ENCODE measurements at regions not wholly inside any gene's neighbourhood (a gene's known extent, or its start where the extent isn't known, plus 50 kb on each side); places are given as distances from the start of the nearest gene placed in this dataset.
"Not testable (repeated sequence)": the region's sequence is repeated elsewhere in the genome, so short reads cannot be mapped to it uniquely, and the experiment has no call there.

GRCh38 chr15:21063512-21063911 lies 197.4 kb upstream of the POTEB2 start:
- H3K4me1 ChIP-seq; DNase-seq (ENCODE audit: low spot score in 2 of 2); H3K4me3 ChIP-seq; H3K27me3 ChIP-seq (ENCODE audit: low read depth); in situ Hi-C loops (cut with MboI; ENCODE audit: low sequenced_read_pairs); H3K36me3 ChIP-seq (replicated peaks); H3K9me3 ChIP-seq: not testable (repeated sequence)

GRCh38 chr15:21062619-21063163 lies 196.6 kb upstream of the POTEB2 start:
- DNase-seq (ENCODE audit: low spot score in 2 of 2); H3K9me3 ChIP-seq; H3K36me3 ChIP-seq (replicated peaks); H3K4me1 ChIP-seq; in situ Hi-C loops (cut with MboI; ENCODE audit: low sequenced_read_pairs); H3K4me3 ChIP-seq; H3K27me3 ChIP-seq (ENCODE audit: low read depth): not testable (repeated sequence)

- in situ Hi-C loops (cut with MboI; ENCODE audit: low sequenced_read_pairs); H3K36me3 ChIP-seq (replicated peaks); H3K4me3 ChIP-seq; H3K4me1 ChIP-seq; H3K9me3 ChIP-seq; DNase-seq (ENCODE audit: low spot score in 2 of 2); H3K27me3 ChIP-seq (ENCODE audit: low read depth): not testable (repeated sequence)
Measured at GRCh38 chr15:21051866-21052265, 185.8 kb upstream of the POTEB2 start.

- H3K9me3 ChIP-seq: not testable (repeated sequence)
Measured at GRCh38 chr15:21031703-21032102, 165.6 kb upstream of the POTEB2 start.

GRCh38 chr15:21029001-21029400 lies 162.9 kb upstream of the POTEB2 start:
- H3K4me3 ChIP-seq; H3K27me3 ChIP-seq (ENCODE audit: low read depth); DNase-seq (ENCODE audit: low spot score in 2 of 2); H3K9me3 ChIP-seq; H3K36me3 ChIP-seq (replicated peaks); H3K4me1 ChIP-seq; in situ Hi-C loops (cut with MboI; ENCODE audit: low sequenced_read_pairs): not testable (repeated sequence)

More at GRCh38 chr15:21031703-21032102, 165.6 kb upstream of the POTEB2 start:
- DNase-seq (ENCODE audit: low spot score in 2 of 2); H3K27me3 ChIP-seq (ENCODE audit: low read depth); H3K4me3 ChIP-seq; H3K4me1 ChIP-seq; H3K36me3 ChIP-seq (replicated peaks); in situ Hi-C loops (cut with MboI; ENCODE audit: low sequenced_read_pairs): not testable (repeated sequence)

- H3K36me3 ChIP-seq (replicated peaks); DNase-seq (ENCODE audit: low spot score in 2 of 2); H3K4me1 ChIP-seq; in situ Hi-C loops (cut with MboI; ENCODE audit: low sequenced_read_pairs); H3K4me3 ChIP-seq; H3K27me3 ChIP-seq (ENCODE audit: low read depth); H3K9me3 ChIP-seq: not testable (repeated sequence)
Measured at GRCh38 chr15:21027942-21028341, 161.8 kb upstream of the POTEB2 start.

- DNase-seq (ENCODE audit: low spot score in 2 of 2); in situ Hi-C loops (cut with MboI; ENCODE audit: low sequenced_read_pairs); H3K4me3 ChIP-seq; H3K27me3 ChIP-seq (ENCODE audit: low read depth); H3K9me3 ChIP-seq; H3K36me3 ChIP-seq (replicated peaks); H3K4me1 ChIP-seq: not testable (repeated sequence)
Measured at GRCh38 chr15:21026848-21027247, 160.7 kb upstream of the POTEB2 start.

GRCh38 chr15:21024235-21024987 lies 158.3 kb upstream of the POTEB2 start:
- H3K9me3 ChIP-seq; H3K27me3 ChIP-seq (ENCODE audit: low read depth); in situ Hi-C loops (cut with MboI; ENCODE audit: low sequenced_read_pairs); H3K4me3 ChIP-seq; H3K36me3 ChIP-seq (replicated peaks); H3K4me1 ChIP-seq; DNase-seq (ENCODE audit: low spot score in 2 of 2): not testable (repeated sequence)

- H3K9me3 ChIP-seq; in situ Hi-C loops (cut with MboI; ENCODE audit: low sequenced_read_pairs); DNase-seq (ENCODE audit: low spot score in 2 of 2); H3K4me3 ChIP-seq; H3K27me3 ChIP-seq (ENCODE audit: low read depth); H3K36me3 ChIP-seq (replicated peaks); H3K4me1 ChIP-seq: not testable (repeated sequence)
Measured at GRCh38 chr15:21018176-21018575, 152.1 kb upstream of the POTEB2 start.

- H3K36me3 ChIP-seq (replicated peaks); H3K4me3 ChIP-seq; in situ Hi-C loops (cut with MboI; ENCODE audit: low sequenced_read_pairs); H3K27me3 ChIP-seq (ENCODE audit: low read depth); DNase-seq (ENCODE audit: low spot score in 2 of 2); H3K4me1 ChIP-seq; H3K9me3 ChIP-seq: not testable (repeated sequence)
Measured at GRCh38 chr15:21017326-21017725, 151.2 kb upstream of the POTEB2 start.

GRCh38 chr15:21016589-21016988 lies 150.5 kb upstream of the POTEB2 start:
- H3K4me3 ChIP-seq; H3K4me1 ChIP-seq; H3K36me3 ChIP-seq (replicated peaks); H3K9me3 ChIP-seq; DNase-seq (ENCODE audit: low spot score in 2 of 2); in situ Hi-C loops (cut with MboI; ENCODE audit: low sequenced_read_pairs); H3K27me3 ChIP-seq (ENCODE audit: low read depth): not testable (repeated sequence)

- H3K27me3 ChIP-seq (ENCODE audit: low read depth); H3K4me1 ChIP-seq; in situ Hi-C loops (cut with MboI; ENCODE audit: low sequenced_read_pairs); DNase-seq (ENCODE audit: low spot score in 2 of 2); H3K9me3 ChIP-seq; H3K36me3 ChIP-seq (replicated peaks); H3K4me3 ChIP-seq: not testable (repeated sequence)
Measured at GRCh38 chr15:21015171-21015570, 149.1 kb upstream of the POTEB2 start.

GRCh38 chr15:21013308-21013707 lies 147.2 kb upstream of the POTEB2 start:
- in situ Hi-C loops (cut with MboI; ENCODE audit: low sequenced_read_pairs); H3K36me3 ChIP-seq (replicated peaks); DNase-seq (ENCODE audit: low spot score in 2 of 2); H3K27me3 ChIP-seq (ENCODE audit: low read depth); H3K4me3 ChIP-seq; H3K9me3 ChIP-seq; H3K4me1 ChIP-seq: not testable (repeated sequence)

- H3K27me3 ChIP-seq (ENCODE audit: low read depth); H3K36me3 ChIP-seq (replicated peaks); H3K9me3 ChIP-seq; H3K4me3 ChIP-seq; H3K4me1 ChIP-seq; in situ Hi-C loops (cut with MboI; ENCODE audit: low sequenced_read_pairs); DNase-seq (ENCODE audit: low spot score in 2 of 2): not testable (repeated sequence)
Measured at GRCh38 chr15:21009651-21010050, 143.5 kb upstream of the POTEB2 start.

- H3K4me1 ChIP-seq; in situ Hi-C loops (cut with MboI; ENCODE audit: low sequenced_read_pairs); H3K27me3 ChIP-seq (ENCODE audit: low read depth); H3K36me3 ChIP-seq (replicated peaks); DNase-seq (ENCODE audit: low spot score in 2 of 2); H3K9me3 ChIP-seq; H3K4me3 ChIP-seq: not testable (repeated sequence)
Measured at GRCh38 chr15:21003459-21003858, 137.3 kb upstream of the POTEB2 start.
